ENCODE measurements at regions not wholly inside any gene's neighbourhood (a gene's known extent, or its start where the extent isn't known, plus 50 kb on each side); places are given as distances from the start of the nearest gene placed in this dataset.

DNA sequence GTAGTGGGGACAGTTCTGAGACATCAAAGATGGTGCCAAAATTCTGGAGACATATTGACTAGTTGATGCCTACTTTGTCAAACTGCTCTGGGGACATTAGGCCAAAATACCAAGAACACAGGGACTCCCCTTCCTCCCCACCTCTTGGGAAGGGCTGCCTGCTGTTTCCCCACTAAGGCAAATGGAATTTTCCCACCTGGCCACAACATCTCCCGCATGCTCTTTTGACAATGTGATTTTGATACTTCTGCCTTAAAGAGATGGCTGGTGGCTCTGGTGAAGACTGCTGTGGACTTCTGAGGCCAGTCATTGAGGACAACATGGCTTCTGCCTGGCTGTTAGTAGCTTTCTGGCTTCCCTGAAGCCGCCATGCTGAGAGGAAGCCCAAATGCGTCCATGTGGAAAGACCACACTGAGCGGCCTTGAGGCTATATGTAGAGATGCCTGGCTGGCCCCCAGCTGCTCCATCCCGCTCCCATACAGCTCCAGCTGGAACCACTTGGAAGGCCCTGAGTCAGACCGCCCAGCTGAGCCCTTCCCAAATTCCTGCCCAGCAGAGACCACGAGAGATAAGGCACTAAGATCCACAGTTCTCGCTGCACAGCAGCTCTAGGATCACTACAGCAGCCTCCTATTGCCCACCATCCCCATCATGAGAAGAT, 226.7 kb downstream of the SYK start:
- intact Hi-C loops (cut with DNase I; ENCODE audit: low total_unique reads) = no loop called here

DNA sequence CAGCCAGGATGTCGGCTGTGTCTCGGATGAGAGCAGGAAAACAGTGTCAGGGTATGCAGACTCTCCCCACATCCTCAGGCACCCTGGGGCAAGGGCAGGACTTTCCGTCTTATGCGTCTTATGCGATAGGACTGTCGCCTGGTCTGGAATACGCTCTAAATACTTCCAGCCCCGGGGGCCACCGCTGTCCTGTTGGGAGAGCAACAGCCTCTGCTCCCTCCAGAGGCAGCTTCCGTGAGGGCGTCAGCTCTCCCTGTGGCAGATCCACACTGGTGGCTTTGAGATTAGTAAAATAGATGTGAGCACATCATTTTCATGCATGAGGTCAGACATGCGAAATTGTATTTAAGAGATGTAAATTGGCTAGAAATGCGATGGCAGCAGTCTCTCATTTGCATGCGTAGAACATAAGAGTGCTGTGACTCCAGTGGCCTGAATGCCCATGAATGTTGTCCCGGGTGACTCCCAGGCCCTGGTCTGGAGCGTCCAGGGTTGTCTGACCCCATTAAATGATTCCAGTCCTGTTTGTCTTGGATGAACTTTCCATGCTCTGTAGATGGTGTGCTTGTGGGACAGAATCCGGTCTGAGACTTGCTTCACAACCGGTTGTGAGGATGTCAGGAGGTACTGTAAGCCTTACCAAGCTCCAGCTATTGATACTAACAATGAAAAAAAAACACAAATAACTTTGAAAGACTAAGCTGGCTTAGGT, 228.2 kb downstream of the SYK start:
- Histone ChIP-seq H3K27me3 (no peaks in the 10 kb centered on the region), H3K27ac (no peak overlapping the region), H3K9me3 (no peaks in the 10 kb centered on the region), H3K4me3 (no peak overlapping the region), H3K4me1 (no peaks in the 10 kb centered on the region), H3K36me3 (no peaks in the 10 kb centered on the region)
- no peak for TF ChIP-seq POLR2AphosphoS5 (IDR thresholded peaks at IDR 0.05)
- TF ChIP-seq POLR2A (IDR thresholded peaks at IDR 0.05) = no peak
- no peak for DNase-seq (ENCODE audit: low spot score in 2 of 2)
- intact Hi-C loops (cut with DNase I; ENCODE audit: low total_unique reads) = loop anchor here (10.0 kb wide), 1 partner anchor 395 kb away; the partner anchor contains the start of gene NFIL3

More for the DNA sequence above, 226.7 kb downstream of the SYK start:
- no peaks in the 10 kb centered on the region for H3K36me3 ChIP-seq
- H3K9me3 ChIP-seq = no peaks in the 10 kb centered on the region
- DNase-seq (ENCODE audit: low spot score in 2 of 2) = no peak
- H3K27me3 ChIP-seq = no peaks in the 10 kb centered on the region
- H3K4me3 ChIP-seq = no peak overlapping the region
- H3K4me1 ChIP-seq = no peaks in the 10 kb centered on the region
- TF ChIP-seq POLR2AphosphoS5 (IDR thresholded peaks at IDR 0.05) = no peak
- no peak for TF ChIP-seq POLR2A (IDR thresholded peaks at IDR 0.05)
- no peak for TF ChIP-seq CTCF (IDR thresholded peaks at IDR 0.05)
- H3K27ac ChIP-seq = no peak overlapping the region

- Histone ChIP-seq H3K27me3 (no peaks in the 10 kb centered on the region), H3K4me3 (no peak overlapping the region), H3K4me1 (peaks cover 0 to 3% of the 10 kb centered on the region in 2 donors), H3K36me3 (no peaks in the 10 kb centered on the region), H3K27ac (no peak overlapping the region), H3K9me3 (no peaks in the 10 kb centered on the region)
- DNase-seq (ENCODE audit: low spot score in 2 of 2) = no peak
- intact Hi-C loops (cut with DNase I; ENCODE audit: low total_unique reads) = loop anchor here (10.0 kb wide), 1 partner anchor 393 kb away; the partner anchor contains the start of gene NFIL3
- TF ChIP-seq POLR2AphosphoS5 (IDR thresholded peaks at IDR 0.05) = no peak
- TF ChIP-seq POLR2A (IDR thresholded peaks at IDR 0.05) = no peak
- TF ChIP-seq CTCF (IDR thresholded peaks at IDR 0.05) = no peak
Measured at GRCh38 chr9:91032121-91032531, 230.5 kb downstream of the SYK start.

GRCh38 chr9:91033270-91033669, 231.7 kb downstream of the SYK start:
- Histone ChIP-seq H3K36me3 (no peaks in the 10 kb centered on the region), H3K9me3 (no peaks in the 10 kb centered on the region), H3K4me3 (no peak overlapping the region), H3K27ac (no peak overlapping the region), H3K4me1 (peaks cover 0 to 5% of the 10 kb centered on the region in 2 donors), H3K27me3 (no peaks in the 10 kb centered on the region)
- TF ChIP-seq CTCF (IDR thresholded peaks at IDR 0.05) = no peak
- no peak for TF ChIP-seq POLR2AphosphoS5 (IDR thresholded peaks at IDR 0.05)
- TF ChIP-seq POLR2A (IDR thresholded peaks at IDR 0.05) = no peak
- intact Hi-C loops (cut with DNase I; ENCODE audit: low total_unique reads) = loop anchor here (10.0 kb wide), 1 partner anchor 392 kb away; the partner anchor contains the start of gene NFIL3
- DNase-seq (ENCODE audit: low spot score in 2 of 2) = no peak

DNA sequence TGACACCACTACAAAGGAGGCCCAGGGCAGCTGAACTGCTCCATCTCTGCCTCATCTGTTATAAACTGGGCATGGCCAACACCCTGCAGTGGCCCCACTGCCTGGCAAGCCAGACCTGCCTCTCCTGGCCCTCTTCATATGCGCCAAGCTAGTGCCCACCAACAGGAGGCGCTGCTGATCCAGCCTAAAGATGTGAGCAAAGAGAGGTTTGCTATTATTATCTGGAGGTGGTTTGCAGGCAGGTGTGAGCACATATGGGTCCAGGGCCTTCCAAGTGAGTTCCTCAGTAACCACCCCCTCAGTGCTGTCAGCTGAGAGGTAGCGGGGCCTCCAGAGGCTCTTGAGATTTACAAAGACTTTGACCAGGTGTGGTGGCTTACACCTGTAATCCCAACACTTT, 232.2 kb downstream of the SYK start:
- DNase-seq (ENCODE audit: low spot score in 2 of 2) = no peak
- intact Hi-C loops (cut with DNase I; ENCODE audit: low total_unique reads) = loop anchor here (10.0 kb wide), 1 partner anchor 391 kb away; the partner anchor contains the start of gene NFIL3
- H3K4me3 ChIP-seq = no peak overlapping the region

More for the DNA sequence above, 232.2 kb downstream of the SYK start:
- Histone ChIP-seq H3K27me3 (no peaks in the 10 kb centered on the region), H3K4me1 (peaks cover 0 to 5% of the 10 kb centered on the region in 2 donors), H3K9me3 (no peaks in the 10 kb centered on the region), H3K27ac (no peak overlapping the region), H3K36me3 (no peaks in the 10 kb centered on the region)
- TF ChIP-seq POLR2A (IDR thresholded peaks at IDR 0.05) (no peak), CTCF (IDR thresholded peaks at IDR 0.05) (peak in 1 of 3 donors; percentile 15)

All from breast epithelium (tissue), 4 donors.